ENCODE measurements at regions not wholly inside any gene's neighbourhood (a gene's known extent, or its start where the extent isn't known, plus 50 kb on each side); places are given as distances from the start of the nearest gene placed in this dataset.
"Not testable (repeated sequence)": the region's sequence is repeated elsewhere in the genome, so short reads cannot be mapped to it uniquely, and the experiment has no call there.

DNA sequence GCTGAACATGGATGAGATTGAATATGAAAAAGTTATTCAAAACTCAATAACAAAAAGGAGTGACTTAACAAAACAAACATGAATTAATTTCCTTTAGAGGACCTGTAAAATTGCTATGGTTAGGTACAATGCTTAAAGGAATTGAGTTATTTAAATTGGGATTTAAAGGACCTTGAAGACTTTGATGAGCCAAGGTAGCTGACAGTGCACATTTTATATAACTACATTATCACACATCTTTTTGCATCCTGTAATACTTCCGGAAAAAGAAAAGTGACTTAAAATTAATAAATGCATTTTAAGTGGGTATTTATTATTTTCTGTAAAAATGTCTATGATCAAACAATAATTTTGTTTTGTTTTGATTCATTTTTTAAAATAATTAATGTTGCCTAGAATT lies 964.8 kb upstream of the SLIT2 start:
- DNase-seq: no peak

DNA sequence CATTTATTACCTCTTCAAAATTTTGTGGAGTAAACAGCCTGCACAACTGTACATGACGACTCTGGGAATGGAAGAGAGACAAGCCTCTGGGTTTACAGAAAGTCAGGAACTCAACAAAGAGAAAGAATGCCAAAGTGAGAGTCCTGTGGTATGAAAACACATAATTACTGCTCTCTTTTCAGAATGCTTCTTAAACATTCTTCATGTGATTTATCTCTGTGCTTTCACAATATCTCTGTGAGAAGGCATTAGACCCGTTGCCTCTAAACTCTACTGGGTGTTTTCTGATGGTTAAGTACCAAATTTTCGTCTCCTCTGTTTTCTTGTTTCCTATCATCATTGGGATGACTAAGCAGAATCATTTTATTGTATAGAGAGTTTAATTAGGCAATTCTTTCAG lies 966.6 kb upstream of the SLIT2 start:
- DNase-seq: no peak

DNA sequence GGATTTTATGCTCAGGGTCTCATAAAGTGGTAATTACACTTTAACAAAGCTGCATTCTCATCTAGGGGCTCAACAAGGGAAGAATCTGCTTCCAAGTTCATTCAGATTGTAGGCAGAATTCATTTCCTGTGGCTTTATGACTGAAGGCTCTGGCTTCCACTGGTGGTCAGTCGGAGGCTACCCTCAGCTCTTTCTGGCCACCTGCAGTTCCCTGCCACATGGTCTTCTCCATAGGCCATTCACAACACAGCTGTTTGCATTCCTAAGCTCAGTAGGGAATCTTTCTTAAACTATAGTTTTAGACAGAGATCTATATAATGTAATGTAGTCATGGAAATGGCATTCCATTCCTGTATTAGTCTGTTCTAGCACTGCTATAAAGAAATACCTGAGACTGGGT lies 973.0 kb upstream of the SLIT2 start:
- DNase-seq: no peak

DNA sequence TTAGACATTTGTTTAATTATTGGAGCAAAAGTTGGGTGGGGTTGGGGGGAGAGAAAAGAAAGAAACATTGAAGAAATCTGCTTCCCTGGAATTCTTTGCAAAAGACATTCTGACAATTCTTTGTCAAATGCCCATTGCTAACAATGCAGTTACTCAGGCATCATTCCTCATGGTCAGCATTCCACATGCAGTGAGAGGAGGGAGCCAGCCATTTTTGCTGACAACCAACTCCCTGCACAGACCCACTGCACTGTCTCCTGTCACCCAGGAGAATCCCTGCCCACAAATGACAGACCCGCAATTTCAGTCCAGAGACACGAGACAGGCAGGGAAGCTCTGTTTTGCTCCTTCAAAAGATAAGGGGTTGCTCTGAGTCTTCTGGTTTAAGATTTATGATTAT lies 985.1 kb upstream of the SLIT2 start:
- DNase-seq: no peak

DNA sequence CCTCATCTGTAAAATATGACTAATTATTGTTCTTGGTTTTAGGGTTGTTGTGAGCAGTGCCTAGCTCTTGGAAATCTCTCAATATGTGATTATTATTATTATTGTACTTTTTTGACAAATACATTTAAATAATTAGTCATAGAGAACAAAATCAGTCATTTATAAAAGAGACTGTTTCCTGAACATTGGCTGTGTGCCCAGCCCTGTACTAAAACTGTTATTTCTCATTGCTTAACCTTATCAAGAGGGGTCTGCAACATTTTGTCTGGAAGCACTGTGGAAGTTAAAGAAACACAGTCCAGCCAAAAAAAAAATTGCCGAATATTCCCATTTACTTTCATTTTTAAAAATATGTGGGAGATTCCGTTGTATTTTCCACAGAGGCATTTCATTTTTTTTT lies 989.2 kb upstream of the SLIT2 start:
- DNase-seq: no peak

DNA sequence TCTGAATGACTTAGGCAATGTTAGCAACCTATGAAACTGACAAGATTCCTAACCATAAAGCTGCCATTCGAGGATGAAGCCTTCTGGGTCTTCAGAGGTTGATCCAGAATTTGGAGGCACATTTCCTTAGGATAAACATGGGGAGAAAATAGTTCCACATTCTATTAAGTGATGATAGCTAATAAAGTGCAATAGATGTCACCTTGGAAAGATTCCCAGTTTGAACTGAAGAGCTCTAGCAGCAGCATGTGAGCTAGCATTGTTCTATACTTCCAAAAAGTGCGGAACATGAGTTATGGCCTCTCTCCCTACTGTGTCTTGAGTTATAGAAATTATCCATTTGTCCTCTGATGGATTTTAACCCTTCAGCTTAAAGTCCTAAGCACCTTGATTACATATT lies 991.4 kb upstream of the SLIT2 start:
- DNase-seq: no peak

DNA sequence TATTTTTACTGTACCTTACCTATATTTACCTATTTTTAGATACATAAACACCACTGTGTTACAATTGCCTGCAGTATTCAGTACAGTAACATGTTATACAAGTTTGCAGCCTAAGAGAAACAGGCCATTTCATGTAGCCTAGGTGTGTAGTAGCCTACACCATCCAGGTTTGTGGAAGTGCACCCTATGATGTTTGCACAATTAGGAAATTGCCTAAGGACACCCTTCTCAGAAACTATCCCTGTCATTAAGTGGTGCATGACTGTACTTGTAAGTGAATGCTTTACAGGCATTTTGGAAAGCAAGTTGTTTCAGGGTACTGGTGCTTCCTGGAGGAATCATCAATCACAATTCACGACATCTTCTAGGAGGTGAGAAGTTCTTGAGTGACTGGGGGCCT lies 991.8 kb upstream of the SLIT2 start:
- DNase-seq: no peak

DNA sequence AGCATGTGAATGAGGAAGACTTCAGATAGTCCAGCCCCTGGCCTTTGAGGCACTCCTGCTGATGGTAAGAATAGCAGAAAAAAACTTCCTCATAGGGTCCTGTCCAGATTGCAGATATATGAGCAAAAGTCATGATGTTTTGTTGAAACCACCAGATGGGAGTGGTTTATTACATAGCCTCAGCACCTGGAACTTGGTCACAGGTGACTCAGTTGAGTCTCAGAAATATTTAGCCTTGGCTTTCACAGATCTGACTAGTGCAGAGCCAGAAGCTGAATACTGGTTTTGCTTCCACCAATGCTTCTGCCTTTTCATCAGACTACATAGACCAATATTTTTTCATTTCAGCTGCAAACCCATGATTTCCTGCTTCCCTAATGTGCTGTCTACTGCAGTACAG lies 994.9 kb upstream of the SLIT2 start:
- DNase-seq: no peak

DNA sequence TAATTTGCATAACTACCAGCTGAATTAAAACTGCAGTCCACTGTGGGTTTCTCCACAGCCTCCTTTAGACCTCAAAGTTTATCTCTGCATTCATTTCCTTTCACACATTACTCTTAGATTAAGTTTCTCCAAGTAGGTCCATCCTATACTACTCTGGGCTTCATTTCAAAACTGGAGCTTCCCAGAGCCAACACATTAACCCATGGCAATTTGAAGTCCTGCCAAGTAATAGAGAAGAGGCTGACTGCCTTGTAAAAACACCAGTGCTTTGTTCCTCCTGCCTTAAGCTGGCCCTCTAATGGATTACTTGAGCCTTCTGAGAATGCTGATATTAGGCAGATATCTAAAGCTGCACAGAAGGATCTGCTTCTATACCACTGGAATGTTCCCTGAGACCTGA lies 997.2 kb upstream of the SLIT2 start:
- DNase-seq: no peak

DNA sequence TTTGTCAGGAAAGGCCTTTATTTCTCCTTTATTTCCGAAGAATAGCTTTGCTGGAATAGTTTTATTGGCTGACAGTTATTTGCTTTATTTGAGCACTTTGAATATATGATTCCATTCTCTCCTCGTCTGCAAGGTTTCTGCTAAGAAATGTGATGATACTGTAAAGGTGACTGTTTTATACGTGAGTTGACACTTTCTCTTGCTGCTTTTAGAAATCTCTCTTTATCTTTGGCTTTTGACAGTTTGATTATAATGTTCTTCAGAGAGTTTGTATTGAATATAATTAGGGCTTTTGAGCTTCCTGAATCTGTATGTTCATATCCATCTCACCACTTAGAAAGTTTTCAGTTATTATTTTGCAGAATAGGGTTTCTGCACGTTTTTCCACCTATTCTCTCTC lies 1003.7 kb upstream of the SLIT2 start:
- no peak for DNase-seq

DNA sequence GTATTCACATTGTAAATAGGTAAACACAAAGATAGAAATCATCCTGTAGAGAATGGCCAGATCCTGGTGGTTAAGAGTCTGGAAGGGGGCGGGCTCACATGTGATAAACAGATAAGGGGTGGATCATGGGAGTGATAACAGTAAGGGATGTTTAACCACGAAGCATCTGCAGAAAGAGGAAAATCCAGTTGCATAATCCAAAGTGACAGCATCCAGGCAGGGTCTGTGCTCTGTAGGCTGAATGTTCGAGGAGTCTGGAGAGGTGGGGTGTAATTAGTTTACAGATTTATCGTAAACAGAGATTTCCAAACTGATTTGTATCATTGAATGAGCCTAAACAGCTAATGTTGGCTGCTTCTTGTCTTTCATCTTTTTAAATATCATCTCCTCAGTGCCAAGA lies 1009.8 kb upstream of the SLIT2 start:
- no peak for DNase-seq

DNA sequence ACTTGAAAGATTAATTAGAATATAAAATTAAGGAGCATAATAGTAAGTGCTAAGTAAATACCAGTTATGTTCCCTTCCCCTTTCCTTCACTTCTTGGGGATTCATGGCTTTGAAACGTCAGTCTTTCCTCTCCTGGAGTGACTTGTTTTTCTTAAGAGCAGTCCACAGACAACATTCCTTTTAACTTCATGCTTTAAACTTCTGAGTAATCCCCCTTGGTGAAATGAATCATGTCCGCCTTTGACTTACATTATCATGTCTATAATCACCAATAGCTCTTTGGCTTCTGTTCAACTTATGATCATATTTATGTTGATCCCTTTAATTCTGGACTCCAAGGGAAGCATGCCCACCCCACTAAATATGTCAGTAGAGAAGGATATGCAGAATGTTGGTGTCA lies 1012.1 kb upstream of the SLIT2 start:
- no peak for DNase-seq

DNA sequence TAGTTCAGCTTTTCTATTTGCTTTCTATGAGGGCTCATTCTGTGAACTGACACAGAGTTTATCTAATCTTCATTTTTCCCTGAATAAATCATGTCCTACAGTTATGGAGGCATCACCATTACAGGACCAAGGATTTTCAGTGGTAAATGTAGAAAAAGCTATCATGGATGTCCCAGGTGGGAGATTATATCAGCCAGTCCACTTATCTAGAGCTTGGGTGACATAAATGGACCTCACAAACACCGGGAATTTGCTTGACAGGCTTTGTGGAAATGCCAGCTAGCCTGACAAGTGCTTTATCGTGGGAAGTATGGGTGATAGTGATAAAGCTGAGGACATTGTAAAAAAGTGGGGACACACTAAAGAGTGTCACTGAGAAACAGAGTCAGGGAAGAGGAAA lies 1015.2 kb upstream of the SLIT2 start:
- no peak for DNase-seq

DNA sequence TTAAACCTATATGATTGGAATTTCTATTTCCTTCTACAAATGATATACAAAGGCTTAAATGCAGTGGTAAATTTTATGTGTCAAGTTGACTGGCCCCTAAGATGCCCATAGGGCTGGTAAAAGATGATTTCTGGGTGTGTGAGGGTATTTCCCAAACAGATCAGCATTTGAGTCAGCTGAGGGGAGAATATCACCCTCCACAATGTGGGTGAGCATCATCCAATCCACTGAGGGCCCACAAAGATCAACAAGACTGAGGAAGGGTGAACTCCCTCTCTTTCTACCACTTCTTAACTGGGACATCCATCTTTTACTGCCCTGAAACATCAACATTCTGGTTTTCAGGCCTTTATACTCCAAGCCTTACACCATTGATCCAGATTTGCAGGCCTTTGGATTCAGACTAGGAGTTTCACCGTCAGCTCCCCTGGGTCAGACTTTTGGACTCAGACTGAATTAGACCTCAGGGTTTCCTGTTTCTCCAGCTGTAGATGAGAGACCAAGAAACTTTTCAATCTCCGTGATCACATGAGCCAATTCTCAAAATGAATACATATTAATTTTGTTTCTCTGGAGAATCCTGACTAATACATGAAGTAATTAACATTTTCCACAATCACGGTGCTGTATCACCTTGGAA lies 1020.7 kb upstream of the SLIT2 start:
- no peak for DNase-seq

DNA sequence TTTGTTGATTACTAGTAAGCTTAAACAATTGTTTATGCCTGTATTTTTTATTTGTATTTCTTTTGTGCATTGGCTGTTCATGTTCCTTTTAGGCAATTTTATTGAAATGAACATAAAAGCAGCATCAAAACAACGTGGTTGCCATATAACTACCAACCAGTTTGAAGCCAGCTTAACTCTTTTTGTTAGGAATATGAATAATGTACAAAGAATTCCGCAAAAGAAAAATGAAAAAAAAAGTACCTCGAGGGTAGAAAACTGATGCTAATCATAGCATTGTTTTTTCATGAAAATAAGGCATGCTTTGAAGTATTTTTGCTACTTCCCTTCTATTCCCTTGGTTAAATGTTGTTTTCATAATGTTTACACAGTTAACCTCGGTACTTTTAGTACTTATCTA lies 1024.0 kb upstream of the SLIT2 start:
- no peak for DNase-seq

DNA sequence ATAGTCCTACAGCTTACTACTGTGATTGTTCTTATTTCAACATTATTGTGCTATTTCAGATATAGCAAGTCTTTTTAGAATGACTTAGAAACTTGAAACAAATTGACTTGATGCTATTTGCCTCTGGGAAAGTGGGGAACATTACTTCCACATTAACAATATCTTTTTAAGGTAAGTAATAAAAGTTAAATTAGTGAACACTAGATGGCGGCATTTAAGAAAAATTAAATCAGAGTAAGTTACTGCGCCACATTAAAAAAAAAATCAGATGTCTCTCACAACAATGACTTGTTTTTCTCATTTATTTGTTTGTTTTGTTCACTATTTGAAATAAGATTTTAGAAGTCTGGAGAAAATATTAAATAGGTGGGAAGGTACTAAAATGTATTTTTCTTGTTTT lies 1026.9 kb upstream of the SLIT2 start:
- DNase-seq: peak; percentile 32

DNA sequence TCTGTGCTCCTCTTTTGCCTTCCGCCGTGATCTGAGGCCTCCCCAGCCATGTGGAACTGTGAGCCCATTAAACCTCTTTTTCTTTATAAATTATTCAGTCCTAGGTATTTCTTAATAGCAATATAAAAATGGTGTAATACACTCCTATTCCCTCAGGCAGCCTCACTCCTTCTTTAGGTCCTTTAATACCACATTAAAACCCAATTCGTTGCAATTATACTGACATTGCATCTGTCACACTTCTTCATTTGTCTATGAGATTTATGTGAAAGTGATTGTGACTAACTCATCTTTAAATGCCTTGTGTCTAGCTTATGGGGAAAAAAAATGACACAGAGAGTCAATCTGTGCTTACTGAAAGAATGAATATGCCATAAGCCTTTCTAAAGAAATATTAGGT lies 1035.2 kb upstream of the SLIT2 start:
- DNase-seq: no peak

DNA sequence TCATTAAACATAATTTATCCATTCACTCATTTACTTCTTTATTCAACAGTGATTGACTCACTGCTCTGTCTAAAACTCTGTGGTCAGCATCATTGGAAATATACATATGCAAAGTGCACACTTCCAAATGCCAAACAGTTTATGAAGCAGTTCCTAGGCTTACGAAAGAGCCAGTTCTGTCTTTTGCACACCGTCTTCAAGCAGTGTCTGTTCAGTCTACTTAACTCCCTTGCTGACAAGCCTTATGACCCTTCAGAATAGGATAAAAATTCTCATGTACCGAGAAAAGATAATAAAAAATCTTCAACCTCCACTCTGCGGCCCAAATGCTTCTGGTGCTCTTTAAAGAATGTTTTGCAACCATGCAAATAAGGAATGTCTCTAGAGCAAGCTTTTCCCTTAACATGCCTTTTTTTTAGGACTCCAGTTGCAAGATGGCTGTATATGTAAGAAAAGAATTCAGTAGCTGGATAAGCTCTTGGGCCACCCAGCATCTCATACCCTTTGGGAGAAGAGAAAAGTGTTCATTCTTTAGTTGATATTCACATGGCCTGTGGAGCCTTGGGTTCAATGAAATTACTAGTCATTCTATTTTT lies 1037.0 kb upstream of the SLIT2 start:
- DNase-seq: no peak

DNA sequence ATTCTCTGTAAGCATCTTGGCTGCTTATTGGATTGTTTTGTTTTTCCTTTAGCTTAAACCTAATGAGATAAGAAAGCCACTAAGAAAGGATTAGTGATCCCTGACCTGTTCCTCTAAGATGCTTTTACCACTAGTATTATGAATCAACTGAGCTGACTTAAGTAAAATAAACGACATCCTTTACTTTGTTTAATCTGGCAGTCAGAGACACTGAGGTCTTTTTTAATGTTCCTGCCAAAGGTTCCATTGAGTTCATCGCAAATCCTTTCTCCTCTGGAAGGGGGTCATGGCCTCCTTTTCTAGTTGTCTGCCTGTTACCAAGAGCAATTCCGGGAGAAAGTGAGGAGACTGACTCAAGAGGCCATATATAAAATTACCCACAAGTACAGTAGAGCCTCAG lies 1038.3 kb upstream of the SLIT2 start:
- DNase-seq: no peak

DNA sequence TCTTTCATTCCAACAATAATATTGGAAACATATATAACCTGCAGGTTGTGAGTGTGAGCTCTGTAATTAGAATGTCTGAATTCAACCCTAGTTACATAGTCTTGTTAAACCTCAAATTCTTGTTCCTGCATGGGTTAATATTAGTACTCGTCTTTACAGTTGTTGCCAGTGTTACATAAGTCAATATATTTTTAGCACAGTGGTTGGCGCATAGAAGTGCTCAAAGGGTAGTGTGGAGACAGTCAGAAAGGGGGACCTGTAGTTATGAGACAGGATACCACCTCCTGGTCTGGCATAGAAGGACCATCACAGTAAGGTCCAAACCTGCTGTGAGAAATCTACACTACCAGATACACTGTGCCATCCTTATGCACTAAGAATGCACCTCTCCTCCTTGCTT lies 1045.9 kb upstream of the SLIT2 start:
- no peak for DNase-seq

DNA sequence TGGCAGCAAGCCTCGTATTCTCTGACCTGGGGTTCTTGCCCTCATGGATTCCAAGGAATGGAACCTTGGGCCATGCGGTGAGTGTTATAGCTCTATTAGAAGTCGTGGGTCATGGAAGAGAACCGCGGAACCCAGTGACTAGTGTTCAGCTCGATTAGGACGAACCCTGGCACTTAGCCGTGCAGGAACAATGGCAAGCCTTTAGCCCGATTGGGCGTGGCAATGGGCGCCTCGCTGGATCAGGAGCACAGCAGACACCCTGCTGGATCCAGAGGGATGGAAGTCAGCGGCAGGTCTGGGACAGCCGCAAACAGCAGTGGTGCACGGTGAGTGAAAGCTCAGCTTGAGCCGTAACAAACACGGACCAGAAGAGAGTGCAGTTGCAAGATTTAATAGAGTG lies 1053.9 kb upstream of the SLIT2 start:
- DNase-seq: not testable (repeated sequence)

DNA sequence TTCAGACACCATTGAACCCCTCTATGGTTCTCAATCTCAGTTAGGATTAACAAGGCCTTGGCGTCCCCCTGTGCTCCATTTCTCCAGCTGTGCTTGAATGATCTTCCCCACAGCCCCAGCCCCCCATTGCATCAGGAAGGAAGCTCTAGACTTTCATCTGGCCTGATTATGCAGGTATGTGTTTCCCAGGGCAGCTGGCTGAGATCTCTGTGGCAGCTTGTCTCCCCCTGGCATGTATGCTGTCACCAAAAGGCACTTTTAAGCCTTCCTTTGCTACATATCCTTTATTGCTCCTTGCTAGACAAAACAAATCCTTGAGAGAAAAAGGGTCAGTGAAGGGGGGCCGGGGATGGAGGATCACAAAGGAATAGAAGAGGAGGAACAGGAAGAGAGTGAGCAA lies 1056.0 kb upstream of the SLIT2 start:
- no peak for DNase-seq

DNA sequence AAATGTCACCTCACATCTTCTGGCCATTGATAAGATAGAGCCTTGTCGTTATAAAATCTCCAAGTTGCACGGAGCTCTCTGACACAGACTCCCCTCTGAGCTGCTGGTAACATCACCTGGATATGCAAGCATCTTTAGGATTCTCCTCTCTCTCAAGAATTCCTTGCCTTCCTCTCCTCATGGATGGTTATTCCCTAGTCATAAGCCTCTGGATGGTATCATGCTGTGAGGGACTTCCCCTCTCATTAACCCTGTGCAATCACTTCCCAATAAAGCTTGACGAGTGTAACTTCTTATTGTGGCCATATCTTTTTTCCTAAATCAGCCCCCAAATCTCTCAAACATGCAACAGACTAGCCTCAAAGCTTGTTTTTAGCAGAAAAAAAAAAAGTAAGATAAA lies 1057.0 kb upstream of the SLIT2 start:
- DNase-seq: no peak

DNA sequence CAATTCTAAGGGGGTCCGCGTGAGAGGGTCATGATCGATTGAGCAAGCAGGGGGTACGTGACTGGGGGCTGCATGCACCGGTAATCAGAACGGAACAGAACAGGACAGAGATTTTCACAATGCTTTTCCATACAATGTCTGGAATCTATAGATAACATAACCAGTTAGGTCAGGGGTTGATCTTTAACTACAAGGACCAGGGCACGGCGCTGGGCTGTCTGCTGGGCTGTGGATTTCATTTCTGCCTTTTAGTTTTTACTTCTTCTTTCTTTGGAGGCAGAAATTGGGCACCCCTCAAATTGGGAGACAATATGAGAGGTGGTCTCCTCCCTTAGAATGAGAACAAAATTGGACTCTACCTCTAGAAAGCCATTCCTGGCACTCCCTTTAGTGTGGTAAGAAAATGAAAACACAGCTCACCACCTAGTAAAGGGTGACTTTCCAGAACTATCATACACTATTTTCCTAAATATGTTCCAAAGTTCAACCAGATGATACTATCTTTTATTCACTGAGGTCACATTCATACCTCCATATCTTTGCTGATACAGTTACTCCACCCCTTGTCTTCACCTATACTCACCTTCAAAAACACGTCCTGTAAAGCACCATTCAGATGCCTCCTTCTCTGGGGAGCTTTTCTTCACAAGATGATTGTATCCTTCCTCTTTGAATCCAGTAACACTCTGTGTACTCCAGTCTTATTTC lies 1058.3 kb upstream of the SLIT2 start:
- DNase-seq: no peak
